ENCODE measurements at regions not wholly inside any gene's neighbourhood (a gene's known extent, or its start where the extent isn't known, plus 50 kb on each side); places are given as distances from the start of the nearest gene placed in this dataset.

- H3K27me3 Mint-ChIP-seq (ENCODE audit: low read depth) = no peaks in the 10 kb centered on the region
- no peak for TF ChIP-seq CTCF (IDR thresholded peaks at IDR 0.05)
Observed at GRCh38 chr2:15116830-15117229, 444.3 kb downstream of the NBAS start.

More at GRCh38 chr2:15116830-15117229, 444.3 kb downstream of the NBAS start:
- Mint-ChIP-seq H3K36me3 (ENCODE audit: low read depth) (peaks cover 12% of the 10 kb centered on the region), H3K4me3 (ENCODE audit: unreplicated experiment) (no peak overlapping the region), H3K9me3 (ENCODE audit: low read depth) (peaks cover 30% of the 10 kb centered on the region), H3K4me1 (ENCODE audit: low read depth) (no peaks in the 10 kb centered on the region), H3K27ac (ENCODE audit: unreplicated experiment) (no peak overlapping the region)
- DNase-seq (ENCODE audit: low spot score) = no peak

All from chondrocyte (in vitro differentiated cells).